ENCODE measurements at regions not wholly inside any gene's neighbourhood (a gene's known extent, or its start where the extent isn't known, plus 50 kb on each side); places are given as distances from the start of the nearest gene placed in this dataset.
"Not testable (repeated sequence)": the region's sequence is repeated elsewhere in the genome, so short reads cannot be mapped to it uniquely, and the experiment has no call there.

DNA sequence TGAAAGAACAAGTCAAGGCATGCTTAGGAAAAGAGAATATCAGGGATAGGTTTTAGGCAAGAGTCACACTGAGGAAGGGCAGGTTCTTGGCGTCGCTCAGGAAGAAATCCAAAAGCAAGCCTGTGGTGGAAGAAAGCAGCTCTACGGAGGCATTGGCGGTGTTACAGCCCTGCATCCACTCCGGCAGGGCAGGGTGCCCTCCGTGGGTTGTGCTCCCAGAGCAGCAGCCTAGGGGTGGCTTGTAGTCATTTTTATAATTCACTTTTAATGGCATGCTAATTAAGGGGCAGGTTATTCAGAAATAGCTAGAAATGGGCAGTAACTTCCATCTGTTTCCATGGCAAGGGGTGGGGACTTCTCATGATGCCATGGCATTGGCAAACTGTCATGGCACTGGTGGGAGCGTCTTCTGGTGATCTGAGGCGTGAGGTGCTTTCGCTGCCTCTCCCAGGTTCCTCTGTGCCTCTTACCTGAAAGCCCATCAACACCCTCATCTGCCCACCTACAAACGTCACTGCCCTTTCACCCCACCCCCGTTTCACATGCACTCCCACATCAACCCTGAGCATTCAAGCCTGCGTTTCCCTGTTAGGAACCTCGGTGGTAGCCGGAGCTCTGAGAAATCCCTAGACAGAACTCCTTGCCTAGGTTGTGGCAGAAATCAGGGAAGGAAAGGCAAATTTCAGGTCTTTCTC lies 1763.8 kb upstream of the TPTE start:
- H3K4me3 ChIP-seq; H3K27me3 ChIP-seq (ENCODE audit: low read depth); H3K36me3 ChIP-seq; intact Hi-C loops (cut with micrococcal nuclease); H3K27ac ChIP-seq (replicated peaks); DNase-seq; H3K4me1 ChIP-seq: not testable (repeated sequence)
- H3K9me3 ChIP-seq (replicated peaks): peaks cover 35% of the 10 kb centered on the region

DNA sequence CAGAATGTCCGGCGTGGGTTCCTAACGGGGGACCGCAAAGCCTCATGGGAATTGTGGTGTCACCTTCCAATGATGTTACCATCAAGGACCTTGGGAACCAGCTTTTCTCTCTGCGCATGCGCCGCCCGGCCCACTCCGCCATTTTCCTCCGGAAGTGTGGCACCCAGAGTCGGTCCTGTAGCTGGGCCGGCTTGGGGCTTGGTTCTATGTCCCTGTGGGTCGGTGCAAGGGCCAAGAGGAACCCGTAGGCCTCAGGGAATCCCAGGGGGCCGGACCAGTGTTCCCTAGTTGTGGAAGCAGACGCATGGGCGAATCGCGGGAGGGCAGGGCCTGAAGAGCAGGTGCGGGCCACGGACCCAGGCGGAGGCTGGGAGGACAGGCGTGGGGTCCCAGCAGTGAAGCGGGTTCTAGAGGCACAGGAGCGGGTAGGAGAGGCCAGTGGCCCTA lies 1762.4 kb upstream of the TPTE start:
- H3K4me3 ChIP-seq; intact Hi-C loops (cut with micrococcal nuclease); DNase-seq; H3K4me1 ChIP-seq; H3K36me3 ChIP-seq; H3K27ac ChIP-seq (replicated peaks); H3K27me3 ChIP-seq (ENCODE audit: low read depth): not testable (repeated sequence)
- H3K9me3 ChIP-seq (replicated peaks): peaks cover 49% of the 10 kb centered on the region

DNA sequence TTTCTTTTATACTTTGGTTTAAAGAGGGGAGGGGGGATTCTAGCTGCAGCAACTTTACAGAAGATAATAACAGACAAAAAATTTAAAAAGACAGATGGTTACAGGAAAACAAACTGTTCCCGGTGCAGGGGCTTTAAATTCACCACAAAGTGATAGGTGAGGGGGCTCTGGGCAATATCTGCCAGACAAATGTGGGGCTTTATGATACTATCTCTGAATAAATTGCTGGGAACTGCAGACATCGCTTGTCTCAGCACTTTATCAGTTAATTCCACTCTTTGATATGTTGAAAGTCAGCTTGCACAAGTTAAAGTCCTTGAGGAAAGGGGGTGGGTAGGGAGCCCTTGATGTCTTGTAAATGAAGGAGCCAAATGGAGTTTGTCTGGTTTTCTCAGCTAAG lies 1759.1 kb upstream of the TPTE start:
- peaks cover 74% of the 10 kb centered on the region for H3K9me3 ChIP-seq (replicated peaks)
- H3K4me1 ChIP-seq; intact Hi-C loops (cut with micrococcal nuclease); H3K36me3 ChIP-seq; DNase-seq; H3K27ac ChIP-seq (replicated peaks); H3K27me3 ChIP-seq (ENCODE audit: low read depth); H3K4me3 ChIP-seq: not testable (repeated sequence)

DNA sequence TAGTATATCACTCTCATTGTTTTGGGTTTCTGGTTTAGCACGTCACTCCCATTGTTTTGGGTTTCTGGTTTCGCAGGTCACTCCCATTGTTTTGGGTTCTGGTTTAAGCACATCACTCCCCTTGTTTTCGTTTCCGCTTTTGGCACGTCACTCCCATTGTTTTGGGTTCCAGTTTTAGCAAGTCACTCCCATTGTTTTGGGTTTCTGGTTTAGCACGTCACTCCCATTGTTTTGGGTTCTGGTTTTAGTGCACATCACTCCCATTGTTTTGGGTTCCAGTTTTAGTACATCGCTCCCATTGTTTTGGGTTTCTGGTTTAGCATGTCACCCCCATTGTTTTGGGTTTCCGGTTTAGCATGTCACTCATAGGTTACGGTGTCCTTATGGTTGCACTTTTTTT lies 1757.0 kb upstream of the TPTE start:
- H3K4me3 ChIP-seq; DNase-seq; H3K27ac ChIP-seq (replicated peaks); H3K4me1 ChIP-seq; H3K27me3 ChIP-seq (ENCODE audit: low read depth); intact Hi-C loops (cut with micrococcal nuclease); H3K36me3 ChIP-seq: not testable (repeated sequence)
- peaks cover 61% of the 10 kb centered on the region for H3K9me3 ChIP-seq (replicated peaks)

DNA sequence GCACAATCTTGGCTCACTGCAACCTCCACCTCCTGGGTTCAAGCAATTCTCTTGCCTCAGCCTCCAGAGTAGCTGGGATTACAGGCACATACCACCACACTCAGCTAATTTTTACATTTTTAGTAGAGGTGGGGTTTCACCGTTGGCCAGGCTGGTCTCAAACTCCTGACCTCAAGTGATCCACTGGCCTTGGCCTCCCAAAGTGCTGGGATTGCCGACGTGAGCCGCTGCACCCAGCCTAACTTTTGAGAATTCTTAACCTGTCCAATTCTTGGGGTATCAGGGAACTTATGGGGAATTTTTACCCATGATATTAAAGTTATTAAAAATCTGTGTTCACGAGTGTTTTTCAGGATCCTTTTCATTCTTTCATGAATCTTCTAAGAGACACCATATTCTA lies 1755.2 kb upstream of the TPTE start:
- H3K4me1 ChIP-seq; DNase-seq; intact Hi-C loops (cut with micrococcal nuclease): not testable (repeated sequence)

DNA sequence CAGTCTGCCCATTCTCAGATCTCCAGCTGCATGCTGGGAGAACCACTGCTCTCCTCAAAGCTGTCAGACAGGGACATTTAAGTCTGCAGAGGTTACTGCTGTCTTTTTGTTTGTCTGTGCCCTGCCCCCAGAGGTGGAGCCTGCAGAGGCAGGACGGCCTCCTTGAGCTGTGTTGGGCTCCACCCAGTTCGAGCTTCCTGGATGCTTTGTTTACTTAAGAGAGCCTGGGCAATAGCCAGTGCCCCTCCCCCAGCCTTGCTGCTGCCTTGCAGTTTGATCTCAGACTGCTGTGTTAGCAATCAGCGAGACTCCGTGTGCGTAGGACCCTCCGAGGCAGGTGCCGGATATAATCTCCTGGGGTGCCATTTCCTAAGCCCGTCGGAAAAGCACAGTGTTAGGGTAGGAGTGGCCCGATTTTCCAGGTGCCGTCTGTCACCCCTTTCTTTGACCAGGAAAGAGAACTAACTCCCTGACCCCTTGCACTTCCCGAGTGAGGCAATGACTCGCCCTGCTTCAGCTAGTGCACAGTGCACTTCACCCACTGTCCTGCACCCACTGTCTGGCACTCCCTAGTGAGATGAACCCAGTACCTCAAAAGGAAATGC lies 1748.4 kb upstream of the TPTE start:
- H3K36me3 ChIP-seq; H3K4me1 ChIP-seq; intact Hi-C loops (cut with micrococcal nuclease); H3K27me3 ChIP-seq (ENCODE audit: low read depth); H3K27ac ChIP-seq (replicated peaks); DNase-seq: not testable (repeated sequence)
- Histone ChIP-seq H3K9me3 (replicated peaks) (peaks cover 48% of the 10 kb centered on the region), H3K4me3 (peak overlapping the region; percentile 32)

More for the DNA sequence above, 1755.2 kb upstream of the TPTE start:
- H3K36me3 ChIP-seq; H3K4me3 ChIP-seq; H3K27me3 ChIP-seq (ENCODE audit: low read depth); H3K27ac ChIP-seq (replicated peaks): not testable (repeated sequence)
- H3K9me3 ChIP-seq (replicated peaks): peaks cover 66% of the 10 kb centered on the region

DNA sequence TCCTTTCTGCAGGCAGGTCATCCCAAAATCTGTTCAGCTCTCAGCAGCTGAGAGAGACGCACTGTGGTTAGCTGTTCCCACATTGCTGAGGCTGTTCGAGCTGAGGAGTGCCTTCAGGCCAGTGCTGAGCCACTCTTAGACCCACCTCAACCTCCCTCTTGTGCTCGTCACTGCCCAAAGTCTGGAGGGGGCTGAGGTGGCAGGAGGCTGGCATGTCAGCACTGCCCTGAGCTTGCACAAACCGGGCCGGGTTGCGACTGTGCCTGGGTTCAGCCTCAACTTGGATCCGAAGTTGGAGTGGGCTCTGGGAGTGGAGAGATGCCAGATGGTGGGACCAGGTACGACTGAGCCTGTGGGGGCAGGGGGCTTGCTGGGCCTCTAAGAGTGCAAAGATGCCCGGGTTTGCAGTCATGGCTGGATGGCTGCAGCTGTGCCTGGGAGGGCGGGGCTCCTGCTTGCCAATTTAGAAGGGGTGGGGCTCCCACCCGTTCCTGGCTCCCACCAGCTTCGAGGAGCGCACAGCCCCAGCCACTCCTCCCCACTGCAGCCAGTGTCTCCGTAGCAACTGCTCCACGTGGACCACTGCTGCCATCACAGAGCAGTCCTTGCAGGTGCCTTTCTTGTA lies 1745.7 kb upstream of the TPTE start:
- peaks cover 34% of the 10 kb centered on the region for H3K9me3 ChIP-seq (replicated peaks)
- DNase-seq; H3K27ac ChIP-seq (replicated peaks); H3K4me3 ChIP-seq; H3K27me3 ChIP-seq (ENCODE audit: low read depth); H3K4me1 ChIP-seq; intact Hi-C loops (cut with micrococcal nuclease); H3K36me3 ChIP-seq: not testable (repeated sequence)

DNA sequence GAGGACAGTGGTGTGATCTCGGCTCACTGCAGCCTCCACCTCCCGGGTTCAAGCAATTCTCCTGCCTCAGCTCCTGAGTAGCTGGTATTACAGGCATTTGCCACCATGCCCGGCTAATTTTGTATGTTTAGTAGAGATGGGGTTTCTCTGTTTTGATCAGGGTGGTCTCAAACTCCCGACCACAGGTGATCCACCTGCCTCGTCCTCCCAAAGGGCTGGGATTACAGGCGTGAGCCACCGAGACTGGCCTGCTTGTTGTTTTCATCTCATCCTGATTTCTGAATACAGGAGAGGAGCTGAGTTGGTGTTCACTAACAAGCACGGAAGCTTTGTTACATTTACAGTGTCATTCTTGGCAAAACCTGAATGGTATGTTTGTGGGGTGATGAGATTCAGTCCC lies 1744.1 kb upstream of the TPTE start:
- intact Hi-C loops (cut with micrococcal nuclease); H3K4me3 ChIP-seq; H3K4me1 ChIP-seq; H3K27ac ChIP-seq (replicated peaks); DNase-seq; H3K36me3 ChIP-seq; H3K27me3 ChIP-seq (ENCODE audit: low read depth): not testable (repeated sequence)
- H3K9me3 ChIP-seq (replicated peaks): peaks cover 26% of the 10 kb centered on the region

DNA sequence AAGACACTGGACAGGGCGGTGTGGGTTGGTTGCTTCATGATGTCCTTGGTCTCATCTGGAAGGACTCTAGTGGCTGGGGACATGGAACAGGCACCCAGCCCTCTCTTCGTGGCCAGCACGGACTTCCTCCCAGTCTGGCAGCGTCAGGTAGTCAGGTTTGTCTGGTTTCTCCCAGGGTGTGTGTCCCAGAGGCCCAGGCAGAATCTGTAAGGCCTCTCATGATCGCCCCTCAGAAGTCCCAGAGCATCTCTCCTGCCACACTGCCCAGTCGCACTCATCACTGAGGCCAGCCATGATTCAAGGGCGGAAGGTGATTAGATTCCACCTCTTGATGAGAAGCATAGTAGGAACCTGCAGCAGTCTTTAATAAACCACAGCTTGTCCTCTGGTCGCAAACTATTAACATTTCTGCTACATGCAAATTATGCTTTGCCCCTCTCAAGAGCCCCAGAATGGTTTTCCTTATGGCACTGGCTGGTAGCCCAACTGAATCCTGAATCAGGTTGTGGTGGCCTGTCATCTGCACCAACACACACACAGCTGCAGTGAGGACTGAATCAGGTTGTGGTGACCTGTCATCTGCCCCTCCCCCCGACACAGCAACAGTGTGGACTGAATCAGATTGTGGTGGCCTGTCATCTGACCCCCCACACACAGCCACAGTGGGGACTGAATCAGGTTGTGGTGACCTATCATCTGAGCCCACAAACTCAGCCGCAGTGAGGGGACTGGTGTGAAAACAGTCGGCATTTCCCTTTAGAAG lies 1742.9 kb upstream of the TPTE start:
- intact Hi-C loops (cut with micrococcal nuclease); DNase-seq: not testable (repeated sequence)

DNA sequence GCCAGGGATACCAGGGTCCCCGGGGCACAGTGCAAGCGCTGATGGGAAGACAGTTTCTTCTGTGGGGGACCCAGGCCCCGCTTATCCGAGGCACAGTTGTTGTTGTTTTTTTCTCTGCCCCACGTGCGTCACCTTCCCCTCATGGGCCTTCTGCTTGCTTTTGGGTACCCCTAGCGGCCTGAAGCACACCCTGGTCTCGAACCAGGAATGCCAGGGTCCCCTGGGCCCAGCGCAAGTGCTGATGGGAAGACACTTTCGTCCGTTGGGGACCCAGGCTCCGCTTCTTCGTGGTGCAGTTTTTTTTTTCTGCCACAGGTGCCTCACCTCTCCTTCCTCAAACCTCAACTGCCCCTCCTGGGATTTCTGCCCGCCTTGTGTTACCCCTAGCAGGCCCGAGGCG lies 1708.5 kb upstream of the TPTE start:
- H3K36me3 ChIP-seq; H3K4me1 ChIP-seq; H3K27me3 ChIP-seq (ENCODE audit: low read depth); H3K27ac ChIP-seq (replicated peaks); H3K9me3 ChIP-seq (replicated peaks); DNase-seq; intact Hi-C loops (cut with micrococcal nuclease); H3K4me3 ChIP-seq: not testable (repeated sequence)

More for the DNA sequence above, 1742.9 kb upstream of the TPTE start:
- H3K9me3 ChIP-seq (replicated peaks): peaks cover 22% of the 10 kb centered on the region
- H3K27ac ChIP-seq (replicated peaks); H3K27me3 ChIP-seq (ENCODE audit: low read depth); H3K4me1 ChIP-seq; H3K36me3 ChIP-seq; H3K4me3 ChIP-seq: not testable (repeated sequence)

DNA sequence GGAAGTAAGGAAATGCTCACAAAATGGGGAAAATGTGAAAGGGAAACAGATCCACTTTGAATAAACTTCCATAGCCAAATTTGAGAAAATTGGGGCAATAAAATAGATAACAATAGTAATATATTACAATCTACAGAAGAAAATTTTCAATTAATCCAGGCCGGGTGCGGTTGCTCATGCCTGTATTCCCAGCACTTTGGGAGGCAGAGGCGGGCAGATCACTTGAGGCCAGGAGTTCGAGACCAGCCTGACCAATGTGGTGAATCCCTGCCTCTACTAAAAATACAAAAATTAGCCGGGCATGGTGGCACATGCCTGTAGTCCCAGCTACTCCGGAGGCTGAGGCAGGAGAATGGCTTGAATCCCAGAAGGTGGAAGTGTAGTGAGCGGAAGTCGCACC lies 1687.1 kb upstream of the TPTE start:
- H3K4me3 ChIP-seq; H3K27me3 ChIP-seq (ENCODE audit: low read depth); H3K4me1 ChIP-seq; H3K36me3 ChIP-seq; DNase-seq; intact Hi-C loops (cut with micrococcal nuclease); H3K9me3 ChIP-seq (replicated peaks); H3K27ac ChIP-seq (replicated peaks): not testable (repeated sequence)

Measured in left ventricle myocardium inferior (tissue), 1 donor.